ENCODE measurements at regions not wholly inside any gene's neighbourhood (a gene's known extent, or its start where the extent isn't known, plus 50 kb on each side); places are given as distances from the start of the nearest gene placed in this dataset.

- TF ChIP-seq, protein P1, sequence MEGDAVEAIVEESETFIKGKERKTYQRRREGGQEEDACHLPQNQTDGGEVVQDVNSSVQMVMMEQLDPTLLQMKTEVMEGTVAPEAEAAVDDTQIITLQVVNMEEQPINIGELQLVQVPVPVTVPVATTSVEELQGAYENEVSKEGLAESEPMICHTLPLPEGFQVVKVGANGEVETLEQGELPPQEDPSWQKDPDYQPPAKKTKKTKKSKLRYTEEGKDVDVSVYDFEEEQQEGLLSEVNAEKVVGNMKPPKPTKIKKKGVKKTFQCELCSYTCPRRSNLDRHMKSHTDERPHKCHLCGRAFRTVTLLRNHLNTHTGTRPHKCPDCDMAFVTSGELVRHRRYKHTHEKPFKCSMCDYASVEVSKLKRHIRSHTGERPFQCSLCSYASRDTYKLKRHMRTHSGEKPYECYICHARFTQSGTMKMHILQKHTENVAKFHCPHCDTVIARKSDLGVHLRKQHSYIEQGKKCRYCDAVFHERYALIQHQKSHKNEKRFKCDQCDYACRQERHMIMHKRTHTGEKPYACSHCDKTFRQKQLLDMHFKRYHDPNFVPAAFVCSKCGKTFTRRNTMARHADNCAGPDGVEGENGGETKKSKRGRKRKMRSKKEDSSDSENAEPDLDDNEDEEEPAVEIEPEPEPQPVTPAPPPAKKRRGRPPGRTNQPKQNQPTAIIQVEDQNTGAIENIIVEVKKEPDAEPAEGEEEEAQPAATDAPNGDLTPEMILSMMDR (IDR thresholded peaks at IDR 0.05): no peak
- no peak for TF ChIP-seq ZFX (IDR thresholded peaks at IDR 0.05; ENCODE audit: borderline replicate concordance)
These were observed 859.9 kb downstream of the FAT4 start for GRCh38 chr4:126174627-126175026.

Data from 22Rv1 (cell line).